ENCODE measurements at regions not wholly inside any gene's neighbourhood (a gene's known extent, or its start where the extent isn't known, plus 50 kb on each side); places are given as distances from the start of the nearest gene placed in this dataset.

GRCh38 chr4:53684136-53685130 lies 93.1 kb upstream of the LNX1 start:
- no peak for DNase-seq

DNA sequence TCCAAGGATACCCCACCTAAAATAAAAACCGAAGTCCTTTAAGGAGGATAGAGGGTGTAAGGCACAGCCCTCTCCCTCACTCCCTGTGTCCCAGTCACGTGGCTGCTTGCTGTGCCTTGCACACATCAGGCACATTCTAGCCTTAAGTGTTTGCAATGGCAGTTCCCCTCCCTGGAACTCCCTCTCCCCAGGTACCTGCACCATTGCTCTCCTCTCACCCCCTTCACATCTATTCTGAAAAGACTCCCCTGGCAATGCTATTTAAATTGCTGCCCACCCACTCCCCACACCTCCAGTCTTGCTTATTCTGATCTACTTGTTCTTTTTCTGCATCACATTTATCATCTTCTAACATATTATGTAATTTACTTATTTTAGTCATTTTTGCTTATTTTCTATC lies 91.6 kb upstream of the LNX1 start:
- DNase-seq: no peak

- peak; percentile 74 for DNase-seq
These were observed 90.9 kb upstream of the LNX1 start for GRCh38 chr4:53682196-53682595.

GRCh38 chr4:53680598-53680997 lies 89.3 kb upstream of the LNX1 start:
- no peak for DNase-seq

GRCh38 chr4:53680168-53680567 lies 88.9 kb upstream of the LNX1 start:
- DNase-seq: no peak

DNA sequence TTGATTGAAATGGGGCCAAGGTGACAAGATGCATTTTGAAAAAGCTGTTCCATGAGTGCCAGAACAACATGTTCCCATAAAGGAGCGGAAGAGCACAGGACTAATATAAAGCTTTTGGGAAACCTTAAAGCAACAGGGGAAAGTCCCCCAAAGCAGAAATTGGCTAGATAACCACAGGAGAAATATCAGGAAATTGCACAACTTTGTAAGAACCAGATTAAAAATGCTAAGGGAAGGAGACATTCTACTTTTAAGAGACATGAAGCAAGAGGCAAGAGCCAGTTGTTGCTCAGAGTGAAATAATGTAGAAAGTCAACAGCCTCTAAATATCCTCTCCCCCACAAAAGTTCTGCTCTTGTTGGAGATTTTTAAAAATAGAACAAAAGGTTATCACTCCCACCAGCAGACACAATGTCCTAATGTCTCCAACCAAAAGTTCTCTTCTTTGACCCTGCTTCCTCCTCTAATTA lies 85.2 kb upstream of the LNX1 start:
- DNase-seq: peak; percentile 58

DNA sequence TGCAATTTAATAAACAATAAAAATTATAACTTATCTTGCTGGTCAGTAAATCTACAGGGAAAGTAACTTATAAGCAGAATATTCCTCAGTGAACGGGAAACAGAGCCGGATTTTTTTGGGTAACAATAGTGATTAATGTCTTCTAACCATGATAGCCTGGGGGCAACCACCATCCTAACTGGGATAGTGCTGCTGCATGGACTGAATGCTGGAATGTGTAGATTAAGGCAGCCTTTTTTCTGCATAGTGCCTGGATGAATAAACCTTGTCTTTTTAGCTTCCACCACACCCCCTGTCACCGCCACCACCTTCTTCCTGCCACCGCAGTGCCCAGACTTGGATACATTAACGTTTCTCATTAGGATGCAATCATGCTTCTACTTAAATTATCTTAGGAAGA lies 83.6 kb upstream of the LNX1 start:
- DNase-seq: no peak

- DNase-seq: no peak
These were observed 81.6 kb upstream of the LNX1 start for GRCh38 chr4:53672873-53673272.

- DNase-seq: no peak
These were observed 80.5 kb upstream of the LNX1 start for GRCh38 chr4:53671757-53672156.

DNA sequence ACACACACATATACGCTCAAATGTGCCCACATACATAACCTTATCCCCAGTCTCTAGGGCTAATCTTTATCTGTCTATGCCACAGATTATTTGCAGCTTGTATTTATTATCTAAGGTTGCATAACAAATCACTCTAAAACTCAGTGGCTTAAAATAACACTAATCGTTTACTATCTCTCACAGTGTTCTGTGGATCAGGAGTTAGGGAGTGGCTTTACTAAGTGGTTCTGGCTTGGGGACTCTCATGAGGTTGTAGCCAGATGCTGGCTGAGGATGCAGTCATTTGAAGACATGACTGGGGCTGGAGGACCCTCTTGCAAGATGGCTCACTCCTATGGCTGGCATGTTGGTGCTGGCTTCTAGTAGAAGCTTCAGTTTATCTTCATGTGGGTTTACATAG lies 68.5 kb upstream of the LNX1 start:
- no peak for DNase-seq

DNA sequence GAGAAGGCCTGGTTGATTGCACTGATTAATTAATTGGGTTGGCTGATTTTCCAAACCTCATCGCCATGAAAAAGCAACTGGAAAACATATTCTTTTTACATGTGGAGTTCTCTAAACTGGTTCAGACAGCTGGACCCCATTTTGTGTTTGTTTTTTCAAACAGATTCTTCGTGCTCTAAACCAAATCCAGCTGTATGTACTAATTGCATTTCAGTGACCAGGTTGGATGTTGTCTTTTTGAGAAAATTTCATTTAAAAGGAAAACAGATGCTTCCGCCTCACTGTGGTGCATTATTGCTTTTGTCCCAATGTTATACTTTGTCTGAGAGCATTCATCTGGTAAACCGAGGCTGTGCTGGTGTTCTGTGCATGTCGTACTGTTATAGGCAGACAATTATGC lies 67.8 kb upstream of the LNX1 start:
- DNase-seq: no peak

GRCh38 chr4:53658029-53658428 lies 66.7 kb upstream of the LNX1 start:
- DNase-seq: no peak

GRCh38 chr4:53656421-53656981 lies 65.2 kb upstream of the LNX1 start:
- peak; percentile 41 for DNase-seq

DNA sequence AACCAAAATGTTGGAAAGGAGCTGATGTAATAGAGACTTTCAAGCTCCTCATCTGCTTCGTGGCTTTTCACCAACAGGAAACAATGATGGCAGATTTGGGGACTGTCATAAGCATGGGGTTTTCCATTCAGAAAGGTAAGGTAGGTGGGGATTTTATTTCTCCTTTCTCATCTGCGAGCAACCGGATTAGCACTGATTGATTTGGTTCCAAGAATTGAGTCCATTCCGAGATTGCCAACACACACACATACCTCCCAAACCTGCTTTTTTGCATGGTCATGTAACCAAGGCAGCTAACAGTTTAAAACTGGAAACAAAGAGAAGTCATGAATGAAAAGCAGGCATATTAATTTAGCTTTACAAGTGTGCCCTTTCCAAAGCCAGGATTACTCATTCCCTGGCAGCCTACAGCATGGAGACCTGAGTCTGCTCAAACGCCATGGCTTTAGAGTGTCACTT lies 63.0 kb upstream of the LNX1 start:
- DNase-seq: peak; percentile 2

DNA sequence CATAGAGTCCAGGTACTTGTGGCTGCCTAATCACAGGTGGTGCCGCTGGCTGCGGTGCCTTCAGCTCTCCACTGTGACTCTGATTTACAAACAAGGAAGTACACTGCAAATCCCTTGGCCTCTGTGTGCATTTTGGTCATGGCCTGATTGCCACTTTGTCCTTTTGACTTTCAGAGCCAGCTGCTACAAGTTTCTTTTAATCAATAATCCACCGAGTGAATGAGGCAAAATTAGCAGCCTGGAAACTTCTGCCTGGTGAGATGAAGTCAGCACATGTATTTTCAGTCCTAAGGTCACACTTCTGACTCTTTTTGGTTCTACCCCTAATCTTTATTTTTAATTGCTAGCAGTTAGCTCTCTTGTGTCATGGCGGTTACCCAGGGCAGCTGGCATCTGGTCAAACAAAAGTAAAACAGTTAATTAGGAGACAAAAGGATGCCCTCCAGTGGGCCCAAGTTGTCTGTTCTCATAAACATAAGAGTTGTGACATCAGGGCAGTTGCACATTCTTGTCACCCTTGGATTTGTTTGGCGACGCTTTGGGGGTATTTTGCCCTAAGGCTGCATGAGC lies 62.3 kb upstream of the LNX1 start:
- peak; percentile 2 for DNase-seq

- no peak for DNase-seq
These were observed 60.0 kb upstream of the LNX1 start for GRCh38 chr4:53651156-53651735.

- no peak for DNase-seq
These were observed 58.1 kb upstream of the LNX1 start for GRCh38 chr4:53649357-53649756.

DNA sequence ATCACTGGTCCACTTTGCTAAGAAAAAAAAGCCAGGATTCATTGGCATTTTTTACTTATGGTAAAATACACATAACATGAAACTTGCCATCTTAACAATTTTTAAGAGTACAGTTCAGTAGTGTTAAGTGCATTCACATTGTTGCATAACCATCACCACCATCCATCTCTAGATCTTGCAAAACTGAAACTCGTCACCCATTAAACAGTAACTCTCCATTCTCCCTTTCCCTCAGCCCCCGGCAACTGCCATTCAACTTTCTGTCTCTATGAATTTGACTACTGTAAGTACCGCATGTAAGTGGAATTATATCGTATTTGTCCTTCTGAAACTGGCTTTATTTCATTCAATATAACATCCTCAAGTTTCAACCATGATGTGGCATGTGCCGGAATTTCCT lies 56.3 kb upstream of the LNX1 start:
- no peak for DNase-seq

DNA sequence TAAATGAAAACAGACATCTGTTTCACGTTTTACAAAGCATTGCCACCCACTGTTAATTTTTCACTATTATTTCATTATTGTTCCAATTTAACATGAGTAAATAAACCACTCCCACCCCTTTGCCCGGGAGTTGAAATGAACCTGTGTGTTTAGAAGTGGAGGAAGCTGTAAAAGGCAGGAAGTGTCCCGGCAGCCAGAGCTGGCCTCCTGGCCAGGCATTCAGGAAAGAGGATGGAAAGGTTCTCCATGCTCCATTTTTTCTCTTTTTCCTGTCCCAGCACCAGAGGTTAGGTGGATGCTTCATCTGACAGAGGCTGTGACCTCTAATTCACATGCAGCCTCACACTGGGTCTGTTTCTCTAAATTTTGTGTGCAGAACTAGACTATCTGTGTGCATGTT lies 55.5 kb upstream of the LNX1 start:
- no peak for DNase-seq

DNA sequence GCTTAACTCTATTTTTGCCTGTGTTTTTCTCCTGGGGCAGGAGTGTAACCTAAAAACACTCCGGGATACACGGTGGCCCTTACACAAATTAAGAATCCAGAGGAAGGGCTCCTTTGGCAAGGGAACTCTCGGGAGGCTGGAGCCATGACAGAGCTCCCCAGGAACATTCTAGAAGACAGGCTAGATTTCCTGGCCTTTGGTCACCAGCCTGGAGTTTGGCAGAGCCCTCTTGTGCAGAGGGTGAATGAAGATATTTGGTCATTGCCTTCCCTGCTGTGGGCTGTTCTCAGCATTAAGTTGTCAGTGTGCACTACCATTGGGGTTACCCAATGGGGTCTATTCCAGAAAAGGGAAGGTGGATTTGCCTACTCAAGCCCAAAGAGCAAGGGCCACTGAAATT lies 53.8 kb upstream of the LNX1 start:
- no peak for DNase-seq

- DNase-seq: no peak
These were observed 53.3 kb upstream of the LNX1 start for GRCh38 chr4:53644607-53645006.

Data from HCEC 1CT (cell line).